ENCODE measurements at regions not wholly inside any gene's neighbourhood (a gene's known extent, or its start where the extent isn't known, plus 50 kb on each side); places are given as distances from the start of the nearest gene placed in this dataset.

GRCh38 chr18:22056950-22057349, 112.4 kb upstream of the GATA6 start:
- no peak for TF ChIP-seq CTCF (IDR thresholded peaks at IDR 0.05; ENCODE audit: low read depth, low read length, missing control alignments)

GRCh38 chr18:22057908-22058527, 111.4 kb upstream of the GATA6 start:
- TF ChIP-seq CTCF (IDR thresholded peaks at IDR 0.05; ENCODE audit: low read depth, low read length, missing control alignments), result no peak
- no peak for DNase-seq (ENCODE audit: low read depth)
- no peak overlapping the region for H3K4me3 ChIP-seq (ENCODE audit: low read depth, low read length)

More at GRCh38 chr18:22056950-22057349, 112.4 kb upstream of the GATA6 start:
- DNase-seq (ENCODE audit: low read depth), result no peak
- H3K4me3 ChIP-seq (ENCODE audit: low read depth, low read length), result no peak overlapping the region

- H3K4me3 ChIP-seq (ENCODE audit: low read depth, low read length), result no peak overlapping the region
- DNase-seq (ENCODE audit: low read depth), result no peak
- TF ChIP-seq CTCF (IDR thresholded peaks at IDR 0.05; ENCODE audit: low read depth, low read length, missing control alignments), result no peak
These were observed 109.0 kb upstream of the GATA6 start for GRCh38 chr18:22060361-22060760.

GRCh38 chr18:22063102-22063501, 106.3 kb upstream of the GATA6 start:
- TF ChIP-seq CTCF (IDR thresholded peaks at IDR 0.05; ENCODE audit: low read depth, low read length, missing control alignments), result no peak
- no peak for DNase-seq (ENCODE audit: low read depth)
- no peak overlapping the region for H3K4me3 ChIP-seq (ENCODE audit: low read depth, low read length)

- TF ChIP-seq CTCF (IDR thresholded peaks at IDR 0.05; ENCODE audit: low read depth, low read length, missing control alignments), result no peak
- no peak for DNase-seq (ENCODE audit: low read depth)
- no peak overlapping the region for H3K4me3 ChIP-seq (ENCODE audit: low read depth, low read length)
These were observed 105.7 kb upstream of the GATA6 start for GRCh38 chr18:22063672-22064071.

- H3K4me3 ChIP-seq (ENCODE audit: low read depth, low read length), result no peak overlapping the region
- no peak for DNase-seq (ENCODE audit: low read depth)
- TF ChIP-seq CTCF (IDR thresholded peaks at IDR 0.05; ENCODE audit: low read depth, low read length, missing control alignments), result no peak
These were observed 104.8 kb upstream of the GATA6 start for GRCh38 chr18:22064581-22064980.

- no peak overlapping the region for H3K4me3 ChIP-seq (ENCODE audit: low read depth, low read length)
- no peak for TF ChIP-seq CTCF (IDR thresholded peaks at IDR 0.05; ENCODE audit: low read depth, low read length, missing control alignments)
- DNase-seq (ENCODE audit: low read depth), result no peak
These were observed 104.1 kb upstream of the GATA6 start for GRCh38 chr18:22065311-22065710.
